ENCODE measurements at regions not wholly inside any gene's neighbourhood (a gene's known extent, or its start where the extent isn't known, plus 50 kb on each side); places are given as distances from the start of the nearest gene placed in this dataset.

GRCh38 chr7:22587322-22587721 is 87.3 kb upstream of the STEAP1B start:
- DNase-seq (ENCODE audit: low read depth): peak; percentile 61

- DNase-seq (ENCODE audit: low read depth): peak; percentile 85
These were observed 86.8 kb upstream of the STEAP1B start for GRCh38 chr7:22586786-22587140.

GRCh38 chr7:22586101-22586785 is 86.3 kb upstream of the STEAP1B start:
- DNase-seq (ENCODE audit: low read depth): no peak

GRCh38 chr7:22584179-22584578 is 84.2 kb upstream of the STEAP1B start:
- DNase-seq (ENCODE audit: low read depth): peak; percentile 79

GRCh38 chr7:22582863-22583622 is 83.1 kb upstream of the STEAP1B start:
- DNase-seq (ENCODE audit: low read depth): peak; percentile 94

- peak; percentile 67 for DNase-seq (ENCODE audit: low read depth)
These were observed 81.1 kb upstream of the STEAP1B start for GRCh38 chr7:22581099-22581498.

- DNase-seq (ENCODE audit: low read depth): peak; percentile 65
These were observed 80.0 kb upstream of the STEAP1B start for GRCh38 chr7:22579961-22580360.

- DNase-seq (ENCODE audit: low read depth): peak; percentile 90
These were observed 78.2 kb upstream of the STEAP1B start for GRCh38 chr7:22578007-22578733.

GRCh38 chr7:22577470-22578001 is 77.5 kb upstream of the STEAP1B start:
- DNase-seq (ENCODE audit: low read depth): peak; percentile 95

GRCh38 chr7:22576612-22577469 is 76.9 kb upstream of the STEAP1B start:
- DNase-seq (ENCODE audit: low read depth): no peak

- no peak for DNase-seq (ENCODE audit: low read depth)
These were observed 74.9 kb upstream of the STEAP1B start for GRCh38 chr7:22574754-22575520.

GRCh38 chr7:22572937-22573336 is 72.9 kb upstream of the STEAP1B start:
- DNase-seq (ENCODE audit: low read depth): peak; percentile 100

- DNase-seq (ENCODE audit: low read depth): peak; percentile 97
These were observed 72.3 kb upstream of the STEAP1B start for GRCh38 chr7:22572292-22572691.

- DNase-seq (ENCODE audit: low read depth): peak; percentile 62
These were observed 71.8 kb upstream of the STEAP1B start for GRCh38 chr7:22571766-22572165.

GRCh38 chr7:22569586-22570321 is 69.8 kb upstream of the STEAP1B start:
- peak; percentile 97 for DNase-seq (ENCODE audit: low read depth)

- DNase-seq (ENCODE audit: low read depth): no peak
These were observed 66.6 kb upstream of the STEAP1B start for GRCh38 chr7:22566592-22566991.

- DNase-seq (ENCODE audit: low read depth): no peak
These were observed 66.2 kb upstream of the STEAP1B start for GRCh38 chr7:22566176-22566575.

- DNase-seq (ENCODE audit: low read depth): peak; percentile 94
These were observed 65.4 kb upstream of the STEAP1B start for GRCh38 chr7:22565315-22565811.

- DNase-seq (ENCODE audit: low read depth): peak; percentile 100
These were observed 64.6 kb upstream of the STEAP1B start for GRCh38 chr7:22564511-22565045.

Measured in RPMI7951 (cell line).